A673 (cell line): ENCODE measurements at regions not wholly inside any gene's neighbourhood (a gene's known extent, or its start where the extent isn't known, plus 50 kb on each side); places are given as distances from the start of the nearest gene placed in this dataset.
A peak's percentile ranks its signal among the peaks of the same experiment; 100 is the strongest.

ENCODE experiments used
- BruUV-seq: library from RNA; stranded (reverse); fragments of 400-500 nt; replicated peaks from 2 replicates; lab custom pipeline; 2021; lab: Mats Ljungman, UMichigan
- CTCF ChIA-PET: fragments of 300-600 bp; sonication (Branson Sonifier 250); formaldehyde crosslinking; loops from one replicate; lab custom pipeline; 2022; ENCODE audit warnings: antibody characterized with exemption; lab: Charles Lee
- POLR2A ChIA-PET: fragments of 300-600 bp; sonication (Branson Sonifier 250); formaldehyde crosslinking; loops from one replicate; lab custom pipeline; 2022; ENCODE audit warnings: antibody characterized with exemption; ENCODE audit not compliant: low non-redundant PET; lab: Charles Lee
- DNase-seq: peaks from one replicate; pipeline ENCODE4 v3.0.0-alpha.2; 2015; ENCODE audit warnings: low spot score
- H3K27ac ChIP-seq: fragments of 200-600 bp; sonication (generic); 2 replicates; pipeline ENCODE4 v1.5.1; 2016; ENCODE audit warnings: mixed run types, low read depth, mild to moderate bottlenecking, mixed read lengths, antibody characterized with exemption, low read length; ENCODE audit not compliant: poor library complexity, severe bottlenecking
- H3K27me3 ChIP-seq: fragments of 200-600 bp; sonication (generic); replicated peaks from 2 replicates; pipeline ENCODE4 v1.6.1; 2017; ENCODE audit warnings: mixed run types, low read depth, mild to moderate bottlenecking, mixed read lengths, antibody characterized with exemption, low read length; ENCODE audit not compliant: insufficient read depth, poor library complexity
- H3K36me3 ChIP-seq: fragments of 200-600 bp; sonication (generic); 2 replicates; pipeline ENCODE4 v1.6.1; 2016; ENCODE audit warnings: mixed run types, mild to moderate bottlenecking, mixed read lengths, antibody characterized with exemption, low read length; ENCODE audit not compliant: insufficient read depth, poor library complexity, severe bottlenecking
- H3K4me1 ChIP-seq: fragments of 200-600 bp; sonication (generic); 2 replicates; pipeline ENCODE4 v1.6.1; 2017; ENCODE audit warnings: mixed run types, mild to moderate bottlenecking, mixed read lengths, antibody characterized with exemption, low read length; ENCODE audit not compliant: insufficient read depth, poor library complexity, severe bottlenecking
- H3K4me3 ChIP-seq: fragments of 200-600 bp; sonication (generic); 2 replicates; pipeline ENCODE4 v1.5.1; 2016; ENCODE audit warnings: low read depth, mixed run types, mild to moderate bottlenecking, mixed read lengths, low read length; ENCODE audit not compliant: poor library complexity, severe bottlenecking
- H3K9me3 ChIP-seq: fragments of 200-600 bp; sonication (generic); 2 replicates; pipeline ENCODE4 v1.6.1; 2016; ENCODE audit warnings: mixed run types, low read depth, mild to moderate bottlenecking, mixed read lengths, antibody characterized with exemption, low read length; ENCODE audit not compliant: poor library complexity, severe bottlenecking
- CTCF ChIP-seq: fragments of 300-800, 200-600 bp; sonication (generic); conservative IDR thresholded peaks from 2 replicates; pipeline ENCODE4 v1.5.1; 2017; ENCODE audit warnings: low read depth, mild to moderate bottlenecking, antibody characterized with exemption, low read length, moderate library complexity, mixed read lengths
- EZH2 ChIP-seq: fragments of 200-600 bp; sonication (generic); IDR thresholded peaks from 2 replicates; pipeline ENCODE4 v1.6.1; 2017; ENCODE audit warnings: borderline replicate concordance, low read depth, mild to moderate bottlenecking, mixed read lengths, antibody characterized with exemption, low read length; ENCODE audit not compliant: poor library complexity, severe bottlenecking
- intact Hi-C: fragments of 100-400 bp; cut with micrococcal nuclease; formaldehyde crosslinking; loops from one replicate; pipeline ENCODE4 v1.10.0; 2022; ENCODE audit not compliant: unreplicated experiment

- H3K4me1 ChIP-seq, result no peaks in the 10 kb centered on the region
- no peaks in the 10 kb centered on the region for H3K9me3 ChIP-seq
- no peaks in the 10 kb centered on the region for H3K36me3 ChIP-seq
- TF ChIP-seq CTCF, result no peak
- no peak for TF ChIP-seq EZH2
- CTCF ChIA-PET, result no interaction called here
- H3K27me3 ChIP-seq, result no peaks in the 10 kb centered on the region
- DNase-seq, result no peak
- no peak overlapping the region for H3K4me3 ChIP-seq
- H3K27ac ChIP-seq, result no peak overlapping the region
- POLR2A ChIA-PET, result no interaction called here
- intact Hi-C loops, result no loop called here
- BruUV-seq, result no TSS peak
Measured at GRCh38 chr1:37162059-37162458, 127.7 kb upstream of the GRIK3 start.

- Histone ChIP-seq H3K27me3 (peaks cover 3% of the 10 kb centered on the region), H3K9me3 (no peaks in the 10 kb centered on the region), H3K36me3 (no peaks in the 10 kb centered on the region), H3K4me3 (no peak overlapping the region), H3K27ac (no peak overlapping the region), H3K4me1 (no peaks in the 10 kb centered on the region)
- ChIA-PET CTCF (no interaction called here), POLR2A (no interaction called here)
- no TSS peak for BruUV-seq
- DNase-seq, result no peak
- TF ChIP-seq CTCF (no peak), EZH2 (no peak)
- intact Hi-C loops, result no loop called here
Measured at GRCh38 chr1:37166005-37166404, 131.7 kb upstream of the GRIK3 start.

- no TSS peak for BruUV-seq
- H3K27ac ChIP-seq, result no peak overlapping the region
- H3K36me3 ChIP-seq, result no peaks in the 10 kb centered on the region
- H3K9me3 ChIP-seq, result no peaks in the 10 kb centered on the region
- H3K27me3 ChIP-seq, result peaks cover 7% of the 10 kb centered on the region
- H3K4me3 ChIP-seq, result no peak overlapping the region
- ChIA-PET POLR2A (no interaction called here), CTCF (no interaction called here)
- TF ChIP-seq EZH2 (no peak), CTCF (no peak)
- DNase-seq, result peak; percentile 20
- intact Hi-C loops, result no loop called here
- no peaks in the 10 kb centered on the region for H3K4me1 ChIP-seq
Measured at GRCh38 chr1:37167479-37167878, 133.2 kb upstream of the GRIK3 start.
